DMS 273 treated with DMSO at 0.1 percent for 48 hours (cell line): ENCODE measurements at regions not wholly inside any gene's neighbourhood (a gene's known extent, or its start where the extent isn't known, plus 50 kb on each side); places are given as distances from the start of the nearest gene placed in this dataset.
"Not testable (repeated sequence)": the region's sequence is repeated elsewhere in the genome, so short reads cannot be mapped to it uniquely, and the experiment has no call there.

Source experiments
- DNase-seq: peaks from one replicate; lab custom pipeline; 2025; lab: John Stamatoyannopoulos, UW

DNA sequence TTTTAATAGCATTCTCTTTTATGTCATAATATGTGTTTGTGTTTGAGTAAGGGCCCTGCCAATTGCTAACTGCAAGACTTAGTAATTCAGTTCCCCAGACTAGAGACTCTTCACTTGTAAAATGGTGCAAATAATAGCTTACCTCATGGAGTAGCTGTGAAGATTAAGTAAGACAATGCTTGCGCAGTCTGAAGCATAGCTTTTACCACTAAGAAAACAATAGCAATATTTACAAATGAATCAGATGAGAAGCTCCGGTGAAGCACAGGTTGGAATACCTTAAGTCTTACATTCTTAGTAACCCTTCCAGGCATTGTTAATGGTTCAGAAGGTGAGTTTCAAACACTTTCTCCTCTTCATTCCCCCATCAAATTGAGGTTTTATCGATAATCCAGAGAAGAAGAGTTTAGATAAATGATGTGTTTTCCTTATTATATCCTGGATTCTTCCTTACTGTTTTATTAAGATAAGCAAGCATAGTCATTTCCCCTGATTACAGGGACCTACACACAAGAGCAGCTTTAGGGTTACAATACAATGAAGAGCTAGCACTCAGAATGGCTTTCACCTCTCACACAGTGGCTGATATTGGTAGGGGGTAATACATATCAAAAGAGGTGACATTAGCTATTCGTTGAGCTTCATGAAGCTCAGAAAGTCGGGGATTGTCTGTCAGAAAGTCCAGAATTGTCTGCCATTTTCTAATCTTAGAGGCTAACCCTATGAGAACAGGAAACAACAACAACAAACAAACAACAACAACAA is 96.4 kb upstream of the EDIL3 start:
- no peak for DNase-seq

GRCh38 chr5:84478603-84479002 is 93.9 kb upstream of the EDIL3 start:
- DNase-seq = no peak

DNA sequence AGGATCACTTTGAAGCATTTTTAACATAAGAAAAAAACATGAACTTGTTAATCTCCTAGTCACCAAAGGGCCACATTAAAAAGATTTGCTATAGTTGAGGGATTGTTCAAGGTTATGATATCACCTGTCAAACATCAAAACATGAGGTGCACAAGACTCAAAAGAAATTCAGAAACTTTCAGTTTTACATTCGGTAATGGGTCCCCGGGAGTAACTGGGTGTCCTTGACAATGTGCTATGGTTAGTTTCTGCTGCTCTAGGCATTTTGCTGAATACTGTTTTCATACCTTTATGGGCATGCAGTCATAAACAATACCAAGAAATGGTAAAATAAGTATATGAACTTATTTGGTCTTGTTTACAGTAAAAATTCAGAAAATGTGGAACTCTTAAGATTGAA is 92.8 kb upstream of the EDIL3 start:
- no peak for DNase-seq

- DNase-seq = no peak
Observed at GRCh38 chr5:84474126-84474525, 89.4 kb upstream of the EDIL3 start.

- DNase-seq = no peak
Observed at GRCh38 chr5:84453405-84453804, 68.7 kb upstream of the EDIL3 start.

GRCh38 chr5:84450617-84451414 is 66.1 kb upstream of the EDIL3 start:
- DNase-seq = no peak

DNA sequence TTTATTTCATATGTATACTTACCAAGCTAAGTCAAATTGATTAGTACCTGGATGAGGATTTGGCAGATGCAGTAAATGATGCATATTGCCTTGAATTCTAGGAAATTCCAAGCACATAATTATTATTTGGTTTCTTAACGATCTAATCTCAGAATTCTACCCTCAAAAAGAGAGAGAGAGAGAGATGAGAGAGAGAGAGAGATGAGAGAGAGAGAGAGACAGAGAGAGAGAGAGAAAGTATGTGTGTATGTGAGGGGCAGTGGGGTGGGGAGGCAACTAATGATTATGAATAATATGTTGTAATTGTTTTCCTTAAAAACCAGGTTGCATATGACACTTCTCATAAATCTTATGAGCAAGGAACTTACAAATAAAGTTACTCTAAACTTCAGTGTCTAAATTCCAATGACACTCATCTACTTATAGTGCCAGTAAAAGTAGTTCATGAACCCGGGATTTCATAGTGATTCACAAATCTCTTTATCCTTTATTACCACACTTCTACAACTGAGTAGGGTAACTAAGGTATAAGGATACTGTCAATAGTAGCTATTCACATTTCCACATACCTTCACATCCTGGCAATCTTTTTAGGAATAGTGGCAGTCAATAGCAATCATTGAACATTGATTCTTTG is 60.5 kb upstream of the EDIL3 start:
- no peak for DNase-seq

DNA sequence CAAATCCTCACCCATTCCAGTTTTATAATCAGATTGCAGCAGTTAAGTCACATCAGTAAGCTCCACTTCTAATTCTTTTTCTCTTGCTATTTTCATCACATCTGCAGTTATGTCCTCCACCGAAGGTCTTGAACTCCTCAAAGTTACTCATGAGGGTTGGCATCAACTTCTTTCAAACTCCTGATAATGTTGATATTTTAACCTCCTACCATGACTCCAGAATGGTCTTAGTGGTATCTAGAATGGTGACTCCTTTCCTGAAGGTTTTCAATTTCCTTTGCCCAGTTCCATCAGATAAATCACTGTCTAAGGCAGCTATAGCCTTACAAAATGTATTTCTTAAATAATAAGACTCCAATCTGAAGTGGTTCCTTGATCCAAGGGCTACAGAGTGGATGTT is 53.8 kb upstream of the EDIL3 start:
- DNase-seq = no peak

GRCh38 chr5:84437673-84438315 is 53.1 kb upstream of the EDIL3 start:
- DNase-seq = no peak

DNA sequence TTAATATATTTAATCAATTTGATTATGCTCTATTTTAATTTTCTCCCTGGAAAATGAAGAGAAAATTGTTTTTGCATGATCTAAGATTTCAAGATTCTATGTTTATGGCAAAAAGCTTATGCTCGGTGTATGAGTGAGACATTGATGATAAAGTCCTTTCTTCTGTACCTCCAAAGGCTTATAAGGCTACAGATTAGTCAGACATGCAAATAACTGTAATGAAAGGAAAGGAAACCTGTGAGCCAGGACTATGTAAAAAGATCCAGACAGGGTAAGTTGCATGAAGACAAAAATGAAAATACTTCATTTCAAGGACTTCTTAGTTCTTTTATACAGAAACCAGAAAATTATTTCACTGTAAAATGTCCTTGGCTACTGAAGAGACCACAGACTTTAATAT is 52.2 kb upstream of the EDIL3 start:
- no peak for DNase-seq

DNA sequence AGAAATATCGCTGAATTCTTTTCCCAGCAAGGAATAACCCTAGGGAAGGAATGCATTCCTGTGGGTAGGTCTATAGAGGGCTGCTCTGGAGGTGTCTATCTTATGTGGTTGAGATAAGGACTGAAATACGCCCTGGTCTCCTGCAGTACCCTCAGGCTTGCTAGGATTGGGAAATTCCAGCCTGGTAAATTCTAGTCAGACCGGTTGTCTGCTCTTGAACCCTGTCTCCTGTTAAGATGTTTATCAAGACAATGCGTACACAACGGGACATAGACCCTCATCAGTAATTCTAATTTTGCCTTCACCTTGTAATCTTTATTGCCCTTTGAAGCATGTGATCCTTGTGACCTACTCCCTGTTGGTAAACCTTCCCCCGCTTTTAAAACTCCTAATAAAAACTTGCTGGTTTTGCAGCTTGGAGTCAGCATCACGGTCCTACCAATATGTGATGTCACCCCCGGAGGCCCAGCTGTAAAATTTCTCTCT is 51.2 kb upstream of the EDIL3 start:
- not testable (repeated sequence) for DNase-seq
